ENCODE measurements at regions not wholly inside any gene's neighbourhood (a gene's known extent, or its start where the extent isn't known, plus 50 kb on each side); places are given as distances from the start of the nearest gene placed in this dataset.
"Not testable (repeated sequence)": the region's sequence is repeated elsewhere in the genome, so short reads cannot be mapped to it uniquely, and the experiment has no call there.

DNA sequence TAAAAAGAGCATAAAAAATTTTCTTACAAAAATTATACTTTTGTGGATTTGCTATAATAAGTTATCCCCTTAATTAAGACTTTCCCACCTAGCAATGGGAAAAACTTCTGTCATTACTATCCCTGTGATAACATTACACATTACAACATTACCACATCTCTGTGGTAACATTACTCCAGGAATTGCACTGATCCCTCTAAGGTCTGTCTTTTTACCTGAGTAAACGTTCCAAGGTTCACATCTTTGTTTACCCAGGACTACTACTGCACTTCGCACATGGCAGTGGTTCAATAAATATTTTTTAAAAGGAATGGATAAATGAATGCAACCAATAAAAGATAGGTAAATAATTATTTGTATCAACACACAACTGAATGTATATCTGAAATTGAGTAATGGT is 92.4 kb upstream of the NOX4 start:
- TF ChIP-seq, protein P1, sequence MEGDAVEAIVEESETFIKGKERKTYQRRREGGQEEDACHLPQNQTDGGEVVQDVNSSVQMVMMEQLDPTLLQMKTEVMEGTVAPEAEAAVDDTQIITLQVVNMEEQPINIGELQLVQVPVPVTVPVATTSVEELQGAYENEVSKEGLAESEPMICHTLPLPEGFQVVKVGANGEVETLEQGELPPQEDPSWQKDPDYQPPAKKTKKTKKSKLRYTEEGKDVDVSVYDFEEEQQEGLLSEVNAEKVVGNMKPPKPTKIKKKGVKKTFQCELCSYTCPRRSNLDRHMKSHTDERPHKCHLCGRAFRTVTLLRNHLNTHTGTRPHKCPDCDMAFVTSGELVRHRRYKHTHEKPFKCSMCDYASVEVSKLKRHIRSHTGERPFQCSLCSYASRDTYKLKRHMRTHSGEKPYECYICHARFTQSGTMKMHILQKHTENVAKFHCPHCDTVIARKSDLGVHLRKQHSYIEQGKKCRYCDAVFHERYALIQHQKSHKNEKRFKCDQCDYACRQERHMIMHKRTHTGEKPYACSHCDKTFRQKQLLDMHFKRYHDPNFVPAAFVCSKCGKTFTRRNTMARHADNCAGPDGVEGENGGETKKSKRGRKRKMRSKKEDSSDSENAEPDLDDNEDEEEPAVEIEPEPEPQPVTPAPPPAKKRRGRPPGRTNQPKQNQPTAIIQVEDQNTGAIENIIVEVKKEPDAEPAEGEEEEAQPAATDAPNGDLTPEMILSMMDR (IDR thresholded peaks at IDR 0.05; ENCODE audit: insufficient read depth in 1 of 2, low read depth in 1 of 2, low read length in 1 of 2, severe bottlenecking in 1 of 2, unreplicated experiment in 1 of 2), result no peak
- no peaks in the 10 kb centered on the region for H3K27me3 Mint-ChIP-seq (ENCODE audit: insufficient read depth, unreplicated experiment)
- no peaks in the 10 kb centered on the region for H3K36me3 Mint-ChIP-seq (ENCODE audit: insufficient read depth, unreplicated experiment)
- Histone ChIP-seq H3K36me3 (ENCODE audit: control insufficient read depth, insufficient read depth, low read length) (no peaks in the 10 kb centered on the region), H3K9me3 (no peaks in the 10 kb centered on the region), H3K4me3 (ENCODE audit: low read depth, low read length) (no peak overlapping the region), H3K4me1 (peaks cover 7% of the 10 kb centered on the region; the same call in 1 of the 2 replicates), H3K27me3 (replicated peaks; ENCODE audit: control insufficient read depth, insufficient read depth, low read length) (no peaks in the 10 kb centered on the region)
- no TSS peak for BruUV-seq (replicated peaks)
- H3K4me3 Mint-ChIP-seq (ENCODE audit: unreplicated experiment), result no peak overlapping the region
- ChIA-PET POLR2A (no interaction called here), CTCF (no interaction called here)
- H3K27ac Mint-ChIP-seq (ENCODE audit: unreplicated experiment), result no peak overlapping the region
- peaks cover 20% of the 10 kb centered on the region for H3K4me1 Mint-ChIP-seq (ENCODE audit: low read depth, unreplicated experiment)
- peak in 1 of 2 experiments; percentile 38 for DNase-seq
- no peaks in the 10 kb centered on the region for H3K9me3 Mint-ChIP-seq (ENCODE audit: unreplicated experiment)
- intact Hi-C loops (cut with micrococcal nuclease; ENCODE audit: unreplicated experiment), result no loop called here

DNA sequence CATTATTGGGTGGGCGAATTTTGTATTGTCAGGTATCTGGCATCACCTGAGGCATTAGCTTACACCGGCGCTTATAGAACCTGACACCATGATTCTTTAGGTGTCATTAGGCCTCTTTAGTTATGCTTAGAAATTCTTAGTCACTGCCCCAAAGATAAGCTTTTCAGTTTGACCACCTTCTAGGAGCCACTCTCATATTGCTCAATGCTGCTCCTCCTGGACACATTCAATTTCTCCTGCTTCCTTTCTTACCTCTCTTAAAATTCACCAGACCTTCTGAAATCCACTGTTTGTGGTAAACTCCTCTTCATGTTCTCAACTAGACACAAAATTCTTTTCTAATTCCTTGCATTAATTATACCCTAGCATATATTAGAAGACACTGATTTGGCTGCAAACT is 93.9 kb upstream of the NOX4 start:
- H3K27me3 Mint-ChIP-seq (ENCODE audit: insufficient read depth, unreplicated experiment); H3K4me3 Mint-ChIP-seq (ENCODE audit: unreplicated experiment); H3K36me3 Mint-ChIP-seq (ENCODE audit: insufficient read depth, unreplicated experiment); H3K27ac Mint-ChIP-seq (ENCODE audit: unreplicated experiment); H3K27me3 ChIP-seq (replicated peaks; ENCODE audit: control insufficient read depth, insufficient read depth, low read length); H3K4me1 ChIP-seq; DNase-seq; BruUV-seq (replicated peaks); H3K9me3 Mint-ChIP-seq (ENCODE audit: unreplicated experiment); POLR2A ChIA-PET; H3K36me3 ChIP-seq (ENCODE audit: control insufficient read depth, insufficient read depth, low read length); H3K9me3 ChIP-seq; H3K4me3 ChIP-seq (ENCODE audit: low read depth, low read length): not testable (repeated sequence)
- TF ChIP-seq, protein P1 (IDR thresholded peaks at IDR 0.05; ENCODE audit: insufficient read depth in 1 of 2, low read depth in 1 of 2, low read length in 1 of 2, severe bottlenecking in 1 of 2, unreplicated experiment in 1 of 2), result peak in 1 of 2 experiments; percentile 10
- CTCF ChIA-PET, result interaction anchor here (1.0 kb wide), 1 partner anchor 107 kb away, joined by 3 read pairs; no protein-coding TSS in a partner anchor
- intact Hi-C loops (cut with micrococcal nuclease; ENCODE audit: unreplicated experiment), result loop anchor here (1.0 kb wide), 1 partner anchor 40 kb away; no protein-coding TSS in a partner anchor
- H3K4me1 Mint-ChIP-seq (ENCODE audit: low read depth, unreplicated experiment), result peaks cover 20% of the 10 kb centered on the region

DNA sequence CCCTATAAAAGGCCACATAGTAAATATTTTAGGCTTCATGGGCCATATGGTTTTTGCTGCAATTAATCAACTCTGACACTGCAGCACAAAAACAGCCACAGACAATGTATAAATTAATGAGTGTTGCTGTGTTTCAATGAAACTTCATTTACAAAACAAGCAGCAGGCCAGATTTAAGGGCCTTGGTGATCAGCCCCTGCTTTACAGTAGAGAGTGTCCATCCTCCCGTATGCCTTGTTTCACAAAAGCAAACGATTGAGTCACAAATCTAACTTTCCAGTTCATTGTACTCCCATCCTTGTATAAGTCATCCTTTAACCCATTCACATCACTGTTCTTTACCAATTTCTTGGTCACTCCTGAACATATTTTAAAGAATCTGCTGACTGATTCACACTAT is 94.3 kb upstream of the NOX4 start:
- peaks cover 20% of the 10 kb centered on the region for H3K4me1 Mint-ChIP-seq (ENCODE audit: low read depth, unreplicated experiment)
- H3K9me3 ChIP-seq; H3K27me3 ChIP-seq (replicated peaks; ENCODE audit: control insufficient read depth, insufficient read depth, low read length); H3K36me3 Mint-ChIP-seq (ENCODE audit: insufficient read depth, unreplicated experiment); H3K27me3 Mint-ChIP-seq (ENCODE audit: insufficient read depth, unreplicated experiment); DNase-seq; H3K27ac Mint-ChIP-seq (ENCODE audit: unreplicated experiment); BruUV-seq (replicated peaks); H3K4me1 ChIP-seq; H3K4me3 Mint-ChIP-seq (ENCODE audit: unreplicated experiment); H3K4me3 ChIP-seq (ENCODE audit: low read depth, low read length); POLR2A ChIA-PET; H3K36me3 ChIP-seq (ENCODE audit: control insufficient read depth, insufficient read depth, low read length); H3K9me3 Mint-ChIP-seq (ENCODE audit: unreplicated experiment): not testable (repeated sequence)
- intact Hi-C loops (cut with micrococcal nuclease; ENCODE audit: unreplicated experiment), result loop anchor here (1.0 kb wide), 1 partner anchor 40 kb away; no protein-coding TSS in a partner anchor
- CTCF ChIA-PET, result interaction anchor here (1.0 kb wide), 1 partner anchor 108 kb away, joined by 3 read pairs; no protein-coding TSS in a partner anchor

DNA sequence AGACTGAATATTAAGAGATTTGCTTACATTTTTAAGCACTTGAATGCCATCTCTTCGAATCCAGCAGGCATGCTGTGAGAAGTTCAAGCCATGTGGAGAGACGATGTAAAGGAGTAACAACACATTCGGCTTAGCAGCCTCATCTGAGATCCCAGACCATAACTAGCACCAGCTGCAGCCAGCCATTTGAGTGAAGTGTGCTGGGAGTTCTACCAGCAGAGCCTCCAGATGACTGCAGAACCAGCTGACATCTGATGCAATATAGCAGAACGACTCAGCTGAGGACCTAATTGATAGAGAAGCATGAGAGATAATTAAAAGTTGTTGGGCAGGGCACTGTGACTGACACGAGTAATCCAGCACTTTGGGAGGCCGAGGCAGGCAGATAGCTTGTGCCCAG is 98.2 kb upstream of the NOX4 start:
- H3K27me3 ChIP-seq (replicated peaks; ENCODE audit: control insufficient read depth, insufficient read depth, low read length); H3K9me3 ChIP-seq; H3K4me3 ChIP-seq (ENCODE audit: low read depth, low read length); POLR2A ChIA-PET; BruUV-seq (replicated peaks); H3K4me1 ChIP-seq; H3K27ac Mint-ChIP-seq (ENCODE audit: unreplicated experiment); intact Hi-C loops (cut with micrococcal nuclease; ENCODE audit: unreplicated experiment); DNase-seq; H3K36me3 Mint-ChIP-seq (ENCODE audit: insufficient read depth, unreplicated experiment); H3K4me1 Mint-ChIP-seq (ENCODE audit: low read depth, unreplicated experiment); CTCF ChIA-PET; H3K36me3 ChIP-seq (ENCODE audit: control insufficient read depth, insufficient read depth, low read length); H3K4me3 Mint-ChIP-seq (ENCODE audit: unreplicated experiment); H3K27me3 Mint-ChIP-seq (ENCODE audit: insufficient read depth, unreplicated experiment); H3K9me3 Mint-ChIP-seq (ENCODE audit: unreplicated experiment): not testable (repeated sequence)

DNA sequence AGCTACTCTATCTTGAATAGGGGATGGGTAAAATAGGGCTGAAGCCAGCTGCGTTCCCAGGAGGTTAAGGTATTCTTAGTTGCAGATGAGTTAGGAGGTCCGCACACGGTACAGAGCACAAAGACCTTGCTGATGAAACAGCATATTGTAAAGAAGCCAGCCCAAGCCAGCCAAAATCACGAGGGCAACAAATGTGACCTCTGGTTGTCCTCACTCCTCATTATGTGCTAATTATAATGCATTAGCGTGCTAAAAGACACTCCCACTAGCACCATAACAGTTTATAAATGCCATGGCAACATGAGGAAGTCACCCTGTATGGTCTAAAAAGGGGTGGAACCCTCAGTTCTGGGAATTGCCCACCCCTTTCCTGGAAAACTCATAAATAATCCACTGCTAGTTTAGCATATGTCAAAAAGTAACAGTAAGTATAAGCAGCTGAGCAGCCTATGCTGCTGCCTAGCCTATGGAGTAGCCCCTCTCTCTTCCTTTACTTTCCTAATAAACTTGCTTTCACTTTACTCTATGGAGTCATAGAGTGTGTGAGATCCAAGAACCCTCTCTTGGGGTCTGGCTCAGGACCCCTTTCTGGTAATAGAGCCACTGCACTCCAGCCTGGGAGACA is 98.9 kb upstream of the NOX4 start:
- H3K36me3 ChIP-seq (ENCODE audit: control insufficient read depth, insufficient read depth, low read length); DNase-seq; H3K4me3 ChIP-seq (ENCODE audit: low read depth, low read length); H3K4me1 ChIP-seq; H3K4me1 Mint-ChIP-seq (ENCODE audit: low read depth, unreplicated experiment); H3K9me3 Mint-ChIP-seq (ENCODE audit: unreplicated experiment); CTCF ChIA-PET; H3K4me3 Mint-ChIP-seq (ENCODE audit: unreplicated experiment); H3K36me3 Mint-ChIP-seq (ENCODE audit: insufficient read depth, unreplicated experiment); intact Hi-C loops (cut with micrococcal nuclease; ENCODE audit: unreplicated experiment); H3K27me3 Mint-ChIP-seq (ENCODE audit: insufficient read depth, unreplicated experiment); H3K27ac Mint-ChIP-seq (ENCODE audit: unreplicated experiment); H3K9me3 ChIP-seq; H3K27me3 ChIP-seq (replicated peaks; ENCODE audit: control insufficient read depth, insufficient read depth, low read length); POLR2A ChIA-PET; BruUV-seq (replicated peaks): not testable (repeated sequence)

DNA sequence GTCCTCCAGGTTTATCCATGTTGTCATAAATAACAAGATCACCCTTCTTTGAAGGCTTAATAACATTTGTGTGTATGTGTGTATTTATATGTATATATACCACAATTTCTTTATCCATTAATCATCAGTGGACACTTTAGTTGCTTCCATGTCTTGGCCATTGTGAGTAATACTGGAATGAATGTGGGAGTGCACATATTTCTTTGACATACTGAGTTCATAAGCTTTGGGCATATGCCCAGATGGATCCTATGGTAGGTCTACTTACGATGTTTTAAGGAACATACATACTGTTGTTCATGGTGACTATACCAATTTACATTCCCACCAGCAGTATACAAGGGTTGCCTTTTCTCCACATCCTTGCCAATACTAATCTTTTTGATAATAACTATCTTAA is 108.8 kb upstream of the TRIM77 start:
- H3K4me3 Mint-ChIP-seq (ENCODE audit: unreplicated experiment); BruUV-seq (replicated peaks); POLR2A ChIA-PET: not testable (repeated sequence)

More for the DNA sequence above, 108.8 kb upstream of the TRIM77 start:
- intact Hi-C loops (cut with micrococcal nuclease; ENCODE audit: unreplicated experiment); H3K27ac Mint-ChIP-seq (ENCODE audit: unreplicated experiment); H3K4me3 ChIP-seq (ENCODE audit: low read depth, low read length); H3K36me3 Mint-ChIP-seq (ENCODE audit: insufficient read depth, unreplicated experiment); H3K36me3 ChIP-seq (ENCODE audit: control insufficient read depth, insufficient read depth, low read length); H3K27me3 Mint-ChIP-seq (ENCODE audit: insufficient read depth, unreplicated experiment); DNase-seq; H3K9me3 ChIP-seq; H3K4me1 ChIP-seq; H3K27me3 ChIP-seq (replicated peaks; ENCODE audit: control insufficient read depth, insufficient read depth, low read length); CTCF ChIA-PET; H3K4me1 Mint-ChIP-seq (ENCODE audit: low read depth, unreplicated experiment): not testable (repeated sequence)
- H3K9me3 Mint-ChIP-seq (ENCODE audit: unreplicated experiment), result peaks cover 18% of the 10 kb centered on the region

Measured in Caco-2 (cell line).